Omental fat pad (tissue), 3 donors: ENCODE measurements at regions not wholly inside any gene's neighbourhood (a gene's known extent, or its start where the extent isn't known, plus 50 kb on each side); places are given as distances from the start of the nearest gene placed in this dataset.

Source experiments
- ATAC-seq: fragments of 150-250 bp; one replicate; pipeline ENCODE4 v1.9.1; 2016; ENCODE audit warnings: mild to moderate bottlenecking, moderate library complexity; ENCODE audit not compliant: low FRiP score
- DNase-seq: peaks from one replicate; pipeline ENCODE4 v3.0.0-alpha.2; 2019; ENCODE audit warnings: low spot score
- CTCF ChIP-seq, 3 donors: fragments of 450-650 bp; IDR thresholded peaks; one replicate each; pipeline ENCODE4 v1.5.1; 2016 to 2017; ENCODE audit warnings: antibody characterized with exemption in 3 of 3, mild to moderate bottlenecking in 3 of 3, moderate library complexity in 2 of 3

GRCh38 chr1:193944454-193944853, 758.0 kb upstream of the B3GALT2 start:
- no peak for TF ChIP-seq CTCF (IDR thresholded peaks at IDR 0.05)
- ATAC-seq (no peak), DNase-seq (no peak)

- TF ChIP-seq CTCF (IDR thresholded peaks at IDR 0.05): no peak
- ATAC-seq (no peak), DNase-seq (no peak)
Observed at GRCh38 chr1:193940176-193940575, 753.8 kb upstream of the B3GALT2 start.

- no peak for ATAC-seq
- no peak for TF ChIP-seq CTCF (IDR thresholded peaks at IDR 0.05)
- no peak for DNase-seq
Observed at GRCh38 chr1:193939585-193939984, 753.2 kb upstream of the B3GALT2 start.

GRCh38 chr1:193937308-193937707, 750.9 kb upstream of the B3GALT2 start:
- TF ChIP-seq CTCF (IDR thresholded peaks at IDR 0.05): no peak
- DNase-seq: no peak
- ATAC-seq: no peak

- ATAC-seq (no peak), DNase-seq (no peak)
- no peak for TF ChIP-seq CTCF (IDR thresholded peaks at IDR 0.05)
Observed at GRCh38 chr1:193932979-193933378, 746.6 kb upstream of the B3GALT2 start.

GRCh38 chr1:193931356-193931755, 744.9 kb upstream of the B3GALT2 start:
- no peak for TF ChIP-seq CTCF (IDR thresholded peaks at IDR 0.05)
- ATAC-seq (no peak), DNase-seq (no peak)

GRCh38 chr1:193929374-193930033, 743.1 kb upstream of the B3GALT2 start:
- no peak for TF ChIP-seq CTCF (IDR thresholded peaks at IDR 0.05)
- no peak for DNase-seq
- ATAC-seq: no peak
